ENCODE measurements at regions not wholly inside any gene's neighbourhood (a gene's known extent, or its start where the extent isn't known, plus 50 kb on each side); places are given as distances from the start of the nearest gene placed in this dataset.

DNA sequence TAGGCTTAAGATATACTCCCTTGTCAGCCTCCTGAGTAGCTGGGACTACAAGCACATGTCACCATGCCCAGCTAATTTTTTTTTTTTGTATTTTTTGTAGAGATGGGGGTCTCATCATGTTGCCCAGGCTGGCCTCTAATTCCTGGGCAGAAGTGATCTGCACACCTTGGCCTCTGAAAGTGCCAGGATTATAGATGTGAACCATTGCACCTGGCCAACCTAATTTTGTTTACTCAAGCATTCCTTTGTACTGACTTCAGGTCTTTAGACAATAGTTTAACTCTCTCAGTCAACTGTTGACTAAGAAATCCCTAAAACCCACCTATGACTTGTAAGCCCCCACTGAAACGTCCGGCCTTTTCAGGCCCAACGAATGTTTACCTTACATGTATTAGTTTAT, 628.3 kb upstream of the CDH8 start:
- Histone ChIP-seq H3K4me1 (replicated peaks) (no peaks in the 10 kb centered on the region), H3K27ac (no peak overlapping the region), H3K27me3 (replicated peaks; ENCODE audit: insufficient read depth) (no peaks in the 10 kb centered on the region), H3K36me3 (no peaks in the 10 kb centered on the region), H3K4me3 (no peak overlapping the region), H3K9me3 (no peaks in the 10 kb centered on the region)
- intact Hi-C loops (cut with DNase I) = no loop called here
- 39% methylated on average over 3 of the region's 3 CpGs for WGBS
- no peak for TF ChIP-seq POLR2AphosphoS5 (IDR thresholded peaks at IDR 0.05)
- TF ChIP-seq POLR2A (IDR thresholded peaks at IDR 0.05) = no peak
- TF ChIP-seq, protein P1, sequence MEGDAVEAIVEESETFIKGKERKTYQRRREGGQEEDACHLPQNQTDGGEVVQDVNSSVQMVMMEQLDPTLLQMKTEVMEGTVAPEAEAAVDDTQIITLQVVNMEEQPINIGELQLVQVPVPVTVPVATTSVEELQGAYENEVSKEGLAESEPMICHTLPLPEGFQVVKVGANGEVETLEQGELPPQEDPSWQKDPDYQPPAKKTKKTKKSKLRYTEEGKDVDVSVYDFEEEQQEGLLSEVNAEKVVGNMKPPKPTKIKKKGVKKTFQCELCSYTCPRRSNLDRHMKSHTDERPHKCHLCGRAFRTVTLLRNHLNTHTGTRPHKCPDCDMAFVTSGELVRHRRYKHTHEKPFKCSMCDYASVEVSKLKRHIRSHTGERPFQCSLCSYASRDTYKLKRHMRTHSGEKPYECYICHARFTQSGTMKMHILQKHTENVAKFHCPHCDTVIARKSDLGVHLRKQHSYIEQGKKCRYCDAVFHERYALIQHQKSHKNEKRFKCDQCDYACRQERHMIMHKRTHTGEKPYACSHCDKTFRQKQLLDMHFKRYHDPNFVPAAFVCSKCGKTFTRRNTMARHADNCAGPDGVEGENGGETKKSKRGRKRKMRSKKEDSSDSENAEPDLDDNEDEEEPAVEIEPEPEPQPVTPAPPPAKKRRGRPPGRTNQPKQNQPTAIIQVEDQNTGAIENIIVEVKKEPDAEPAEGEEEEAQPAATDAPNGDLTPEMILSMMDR (IDR thresholded peaks at IDR 0.05) = no peak
- DNase-seq (ENCODE audit: low spot score) = no peak

DNA sequence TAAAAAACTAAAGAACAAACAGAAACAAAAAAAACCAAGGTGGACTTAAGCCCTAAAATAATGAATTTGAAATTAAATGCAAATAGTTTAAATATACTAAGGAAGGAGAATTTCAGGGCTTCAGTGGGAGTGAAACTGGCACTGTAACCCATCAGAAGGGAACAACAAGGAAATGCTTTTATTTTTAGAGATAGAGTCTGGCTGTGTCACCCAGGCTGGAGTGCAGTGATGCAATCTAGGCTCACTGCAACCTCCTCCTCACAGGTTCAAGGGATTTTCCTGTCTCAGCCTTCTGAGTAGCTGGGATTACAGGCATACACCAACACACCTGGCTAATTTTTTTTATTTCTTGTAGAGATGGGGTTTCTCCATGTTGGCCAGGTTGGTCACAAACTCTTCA, 625.2 kb upstream of the CDH8 start:
- H3K4me3 ChIP-seq = no peak overlapping the region
- no peaks in the 10 kb centered on the region for H3K9me3 ChIP-seq
- no peak for DNase-seq (ENCODE audit: low spot score)
- TF ChIP-seq POLR2AphosphoS5 (IDR thresholded peaks at IDR 0.05) = no peak
- no peak for TF ChIP-seq POLR2A (IDR thresholded peaks at IDR 0.05)
- TF ChIP-seq, protein P1 (IDR thresholded peaks at IDR 0.05) = no peak
- H3K4me1 ChIP-seq (replicated peaks) = no peaks in the 10 kb centered on the region
- H3K27ac ChIP-seq = no peak overlapping the region
- H3K36me3 ChIP-seq = no peaks in the 10 kb centered on the region
- intact Hi-C loops (cut with DNase I) = no loop called here
- no peaks in the 10 kb centered on the region for H3K27me3 ChIP-seq (replicated peaks; ENCODE audit: insufficient read depth)

DNA sequence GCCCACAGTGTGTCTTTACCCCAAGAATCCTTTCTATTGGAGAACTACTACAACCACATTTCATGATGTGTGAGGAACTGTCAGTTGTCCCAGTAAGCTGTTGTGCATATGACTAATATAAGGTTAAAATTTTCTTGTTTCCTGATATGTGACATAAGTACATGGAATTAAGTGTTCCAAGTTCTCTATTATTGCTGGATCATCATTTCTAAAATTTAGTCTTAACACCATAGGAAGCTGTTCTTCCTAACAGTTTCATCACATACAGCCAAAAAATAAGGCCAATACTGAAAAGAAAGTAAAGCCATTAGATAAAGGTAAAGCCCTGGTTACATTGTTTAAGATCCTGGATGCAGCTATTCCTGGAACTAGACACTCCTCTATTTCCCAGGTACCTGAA, 620.9 kb upstream of the CDH8 start:
- Histone ChIP-seq H3K27ac (no peak overlapping the region), H3K9me3 (no peaks in the 10 kb centered on the region), H3K4me1 (replicated peaks) (no peaks in the 10 kb centered on the region), H3K27me3 (replicated peaks; ENCODE audit: insufficient read depth) (no peaks in the 10 kb centered on the region), H3K36me3 (no peaks in the 10 kb centered on the region), H3K4me3 (no peak overlapping the region)
- intact Hi-C loops (cut with DNase I) = no loop called here
- TF ChIP-seq, protein P1 (IDR thresholded peaks at IDR 0.05) = no peak
- TF ChIP-seq POLR2AphosphoS5 (IDR thresholded peaks at IDR 0.05) (no peak), POLR2A (IDR thresholded peaks at IDR 0.05) (no peak)
- no peak for DNase-seq (ENCODE audit: low spot score)

DNA sequence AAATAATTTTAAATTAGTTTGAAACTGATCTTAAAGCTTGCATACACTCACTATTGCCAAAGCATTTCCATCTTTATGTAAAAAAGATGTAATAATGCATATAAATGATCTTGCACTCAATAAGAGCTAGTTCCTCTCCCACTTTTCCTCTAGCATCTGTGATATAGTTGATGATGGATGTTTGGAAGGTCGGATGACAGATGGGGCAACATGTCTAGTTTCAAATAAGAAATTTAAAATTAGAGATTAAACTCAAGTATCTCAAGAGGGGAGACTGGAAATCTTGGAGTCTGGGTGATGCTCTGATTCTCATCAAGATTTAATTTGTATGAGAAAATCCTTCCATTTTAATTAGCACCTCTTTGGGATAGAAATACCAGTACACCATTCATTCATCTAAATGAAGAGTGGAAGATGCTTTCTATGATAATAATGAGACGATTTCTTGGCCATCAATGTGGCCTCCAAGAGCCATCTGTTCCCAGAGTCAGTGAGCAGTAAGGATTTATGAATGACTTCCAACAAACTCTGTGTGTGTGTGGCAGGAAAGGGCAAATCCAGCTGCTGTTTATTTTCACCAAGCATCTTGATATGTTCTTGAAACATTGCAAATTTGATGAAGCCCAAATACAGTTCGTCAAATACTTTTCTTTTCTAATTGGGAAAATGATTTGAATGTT, 616.3 kb upstream of the CDH8 start:
- Histone ChIP-seq H3K27ac (no peak overlapping the region), H3K27me3 (replicated peaks; ENCODE audit: insufficient read depth) (no peaks in the 10 kb centered on the region), H3K9me3 (no peaks in the 10 kb centered on the region), H3K4me3 (no peak overlapping the region), H3K4me1 (replicated peaks) (no peaks in the 10 kb centered on the region), H3K36me3 (no peaks in the 10 kb centered on the region)
- TF ChIP-seq POLR2A (IDR thresholded peaks at IDR 0.05) (no peak), POLR2AphosphoS5 (IDR thresholded peaks at IDR 0.05) (no peak)
- TF ChIP-seq, protein P1 (IDR thresholded peaks at IDR 0.05) = no peak
- DNase-seq (ENCODE audit: low spot score) = no peak
- 72% methylated on average over 3 of the region's 3 CpGs for WGBS
- intact Hi-C loops (cut with DNase I) = no loop called here

DNA sequence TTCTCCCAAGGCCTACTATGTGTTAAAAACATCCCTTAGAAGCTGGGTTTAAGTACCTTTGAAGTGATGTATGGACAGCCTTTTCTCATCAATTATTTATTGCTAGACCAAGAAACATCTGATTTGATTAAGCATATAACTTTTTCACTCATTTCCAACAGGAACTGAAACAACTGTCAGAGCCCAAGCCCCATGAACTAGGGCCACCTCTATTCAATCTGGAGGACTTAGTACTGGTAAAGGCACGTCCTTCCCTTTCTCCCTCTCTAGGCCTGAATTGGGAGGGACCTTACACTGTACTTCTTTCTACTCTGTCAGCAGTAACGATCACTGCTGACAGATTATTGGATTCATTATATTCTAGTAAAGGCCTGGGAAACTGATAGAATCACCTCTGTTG, 612.0 kb upstream of the CDH8 start:
- Histone ChIP-seq H3K4me3 (no peak overlapping the region), H3K36me3 (no peaks in the 10 kb centered on the region), H3K27me3 (replicated peaks; ENCODE audit: insufficient read depth) (no peaks in the 10 kb centered on the region), H3K4me1 (replicated peaks) (no peaks in the 10 kb centered on the region), H3K27ac (no peak overlapping the region), H3K9me3 (no peaks in the 10 kb centered on the region)
- no peak for DNase-seq (ENCODE audit: low spot score)
- 79% methylated on average over 2 of the region's 2 CpGs for WGBS
- intact Hi-C loops (cut with DNase I) = no loop called here
- TF ChIP-seq, protein P1 (IDR thresholded peaks at IDR 0.05) = no peak
- TF ChIP-seq POLR2A (IDR thresholded peaks at IDR 0.05) (no peak), POLR2AphosphoS5 (IDR thresholded peaks at IDR 0.05) (no peak)

Data from prostate gland (tissue), 2 donors.